ENCODE measurements at regions not wholly inside any gene's neighbourhood (a gene's known extent, or its start where the extent isn't known, plus 50 kb on each side); places are given as distances from the start of the nearest gene placed in this dataset.

GRCh38 chr11:94705419-94705818, 62.7 kb upstream of the AMOTL1 start:
- no peaks in the 10 kb centered on the region for H3K27me3 Mint-ChIP-seq
- no peak for ATAC-seq (ENCODE audit: low read depth)

GRCh38 chr11:94705891-94706615, 62.1 kb upstream of the AMOTL1 start:
- no peak overlapping the region for H3K4me2 ChIP-seq (replicated peaks; ENCODE audit: low read depth, low read length, poor library complexity, severe bottlenecking)
- H4K20me1 ChIP-seq (ENCODE audit: control insufficient read depth, insufficient read depth, low read length, poor library complexity, severe bottlenecking): no peaks in the 10 kb centered on the region
- no peak overlapping the region for H3K9ac ChIP-seq (ENCODE audit: low read length)
- Mint-ChIP-seq H3K4me1 (no peaks in the 10 kb centered on the region), H3K27me3 (no peaks in the 10 kb centered on the region), H3K9me3 (ENCODE audit: insufficient read depth) (no peaks in the 10 kb centered on the region), H3K27ac (no peak overlapping the region), H3K4me3 (no peak overlapping the region)
- H3K79me2 ChIP-seq (ENCODE audit: control insufficient read depth, insufficient read depth, low read length): no peaks in the 10 kb centered on the region
- ATAC-seq (ENCODE audit: low read depth) (no peak), DNase-seq (no peak)
- TF ChIP-seq CTCF (IDR thresholded peaks at IDR 0.05) (no peak), EZH2 (IDR thresholded peaks at IDR 0.05; ENCODE audit: borderline replicate concordance, insufficient read depth, low read depth, low read length, poor library complexity, severe bottlenecking) (no peak)
- 97% methylated on average over 5 of the region's 6 CpGs for WGBS (ENCODE audit: insufficient coverage)
- CTCF ChIA-PET: no interaction called here
- H3K4me3 ChIP-seq (ENCODE audit: control extremely low read depth in 1 of 5, extremely low read depth in 1 of 5, insufficient read depth in 1 of 5, low read depth in 2 of 5, low read length in 4 of 5): no peak overlapping the region
- H3K36me3 ChIP-seq (replicated peaks in 1 of 2; ENCODE audit: control extremely low read depth in 1 of 2, control insufficient read depth in 1 of 2, extremely low read depth in 1 of 2, insufficient read depth in 2 of 2, low read length in 1 of 2): no peaks in the 10 kb centered on the region
- intact Hi-C loops (cut with micrococcal nuclease): no loop called here
- H3K9me3 ChIP-seq (ENCODE audit: control extremely low read depth in 1 of 3, control insufficient read depth in 2 of 3, insufficient read depth in 1 of 3, low read length in 2 of 3): no peaks in the 10 kb centered on the region
- no peak overlapping the region for H2AFZ ChIP-seq (ENCODE audit: insufficient read depth, low read depth, low read length, poor library complexity, severe bottlenecking)
- H3K4me1 ChIP-seq (ENCODE audit: control insufficient read depth in 2 of 2, insufficient read depth in 2 of 2, low read length in 2 of 2): no peaks in the 10 kb centered on the region
- no peaks in the 10 kb centered on the region for H3K27me3 ChIP-seq (replicated peaks in 1 of 4; ENCODE audit: control extremely low read depth in 1 of 4, control insufficient read depth in 3 of 4, insufficient read depth in 4 of 4, low read length in 3 of 4)
- H3K27ac ChIP-seq (ENCODE audit: low read length in 2 of 2): no peak overlapping the region
- POLR2A ChIA-PET: no interaction called here

More at GRCh38 chr11:94705419-94705818, 62.7 kb upstream of the AMOTL1 start:
- ChIA-PET CTCF (no interaction called here), POLR2A (no interaction called here)
- H3K4me3 ChIP-seq (ENCODE audit: control extremely low read depth in 1 of 5, extremely low read depth in 1 of 5, insufficient read depth in 1 of 5, low read depth in 2 of 5, low read length in 4 of 5): no peak overlapping the region
- H3K79me2 ChIP-seq (ENCODE audit: control insufficient read depth, insufficient read depth, low read length): no peaks in the 10 kb centered on the region
- H3K4me2 ChIP-seq (replicated peaks; ENCODE audit: low read depth, low read length, poor library complexity, severe bottlenecking): no peak overlapping the region
- Mint-ChIP-seq H3K4me1 (no peaks in the 10 kb centered on the region), H3K27ac (no peak overlapping the region), H3K4me3 (no peak overlapping the region), H3K9me3 (ENCODE audit: insufficient read depth) (no peaks in the 10 kb centered on the region)
- H4K20me1 ChIP-seq (ENCODE audit: control insufficient read depth, insufficient read depth, low read length, poor library complexity, severe bottlenecking): no peaks in the 10 kb centered on the region
- intact Hi-C loops (cut with micrococcal nuclease): no loop called here
- no peak for TF ChIP-seq EZH2 (IDR thresholded peaks at IDR 0.05; ENCODE audit: borderline replicate concordance, insufficient read depth, low read depth, low read length, poor library complexity, severe bottlenecking)
- H3K9me3 ChIP-seq (ENCODE audit: control extremely low read depth in 1 of 3, control insufficient read depth in 2 of 3, insufficient read depth in 1 of 3, low read length in 2 of 3): no peaks in the 10 kb centered on the region
- H3K9ac ChIP-seq (ENCODE audit: low read length): no peak overlapping the region
- no peaks in the 10 kb centered on the region for H3K27me3 ChIP-seq (replicated peaks in 1 of 4; ENCODE audit: control extremely low read depth in 1 of 4, control insufficient read depth in 3 of 4, insufficient read depth in 4 of 4, low read length in 3 of 4)
- H3K36me3 ChIP-seq (replicated peaks in 1 of 2; ENCODE audit: control extremely low read depth in 1 of 2, control insufficient read depth in 1 of 2, extremely low read depth in 1 of 2, insufficient read depth in 2 of 2, low read length in 1 of 2): no peaks in the 10 kb centered on the region
- no peak overlapping the region for H2AFZ ChIP-seq (ENCODE audit: insufficient read depth, low read depth, low read length, poor library complexity, severe bottlenecking)
- no peak overlapping the region for H3K27ac ChIP-seq (ENCODE audit: low read length in 2 of 2)
- DNase-seq: no peak
- H3K4me1 ChIP-seq (ENCODE audit: control insufficient read depth in 2 of 2, insufficient read depth in 2 of 2, low read length in 2 of 2): no peaks in the 10 kb centered on the region
